22Rv1 (cell line): ENCODE measurements at regions not wholly inside any gene's neighbourhood (a gene's known extent, or its start where the extent isn't known, plus 50 kb on each side); places are given as distances from the start of the nearest gene placed in this dataset.

Source experiments
- ZFX ChIP-seq: fragments of 450-650 bp; IDR thresholded peaks from 2 replicates; pipeline ENCODE4 v1.6.1; 2017; ENCODE audit warnings: antibody characterized with exemption, borderline replicate concordance
- TF ChIP-seq, protein P1 (sequence below): fragments of 450-650 bp; IDR thresholded peaks from 2 replicates; pipeline ENCODE4 v1.5.1; 2017; ENCODE audit warnings: mild to moderate bottlenecking

GRCh38 chr11:26027887-26028286, 304.0 kb upstream of the ANO3 start:
- TF ChIP-seq, protein P1, sequence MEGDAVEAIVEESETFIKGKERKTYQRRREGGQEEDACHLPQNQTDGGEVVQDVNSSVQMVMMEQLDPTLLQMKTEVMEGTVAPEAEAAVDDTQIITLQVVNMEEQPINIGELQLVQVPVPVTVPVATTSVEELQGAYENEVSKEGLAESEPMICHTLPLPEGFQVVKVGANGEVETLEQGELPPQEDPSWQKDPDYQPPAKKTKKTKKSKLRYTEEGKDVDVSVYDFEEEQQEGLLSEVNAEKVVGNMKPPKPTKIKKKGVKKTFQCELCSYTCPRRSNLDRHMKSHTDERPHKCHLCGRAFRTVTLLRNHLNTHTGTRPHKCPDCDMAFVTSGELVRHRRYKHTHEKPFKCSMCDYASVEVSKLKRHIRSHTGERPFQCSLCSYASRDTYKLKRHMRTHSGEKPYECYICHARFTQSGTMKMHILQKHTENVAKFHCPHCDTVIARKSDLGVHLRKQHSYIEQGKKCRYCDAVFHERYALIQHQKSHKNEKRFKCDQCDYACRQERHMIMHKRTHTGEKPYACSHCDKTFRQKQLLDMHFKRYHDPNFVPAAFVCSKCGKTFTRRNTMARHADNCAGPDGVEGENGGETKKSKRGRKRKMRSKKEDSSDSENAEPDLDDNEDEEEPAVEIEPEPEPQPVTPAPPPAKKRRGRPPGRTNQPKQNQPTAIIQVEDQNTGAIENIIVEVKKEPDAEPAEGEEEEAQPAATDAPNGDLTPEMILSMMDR: no peak
- no peak for TF ChIP-seq ZFX
